NB4 (cell line): ENCODE measurements at regions not wholly inside any gene's neighbourhood (a gene's known extent, or its start where the extent isn't known, plus 50 kb on each side); places are given as distances from the start of the nearest gene placed in this dataset.

ENCODE experiments used
- CTCF ChIP-seq: IDR thresholded peaks from one replicate; pipeline ENCODE4 v1.5.1; 2012; ENCODE audit warnings: low read depth, low read length
- POLR2A ChIP-seq: IDR thresholded peaks from 2 replicates; pipeline ENCODE4 v1.6.1; 2011; ENCODE audit warnings: mild to moderate bottlenecking; ENCODE audit not compliant: insufficient read length; ENCODE audit errors: extremely low read depth

GRCh38 chr6:163725008-163725941 lies 310.8 kb downstream of the QKI start:
- TF ChIP-seq CTCF (no peak), POLR2A (no peak)
